ENCODE measurements at regions not wholly inside any gene's neighbourhood (a gene's known extent, or its start where the extent isn't known, plus 50 kb on each side); places are given as distances from the start of the nearest gene placed in this dataset.
A peak's percentile ranks its signal among the peaks of the same experiment; 100 is the strongest.

DNA sequence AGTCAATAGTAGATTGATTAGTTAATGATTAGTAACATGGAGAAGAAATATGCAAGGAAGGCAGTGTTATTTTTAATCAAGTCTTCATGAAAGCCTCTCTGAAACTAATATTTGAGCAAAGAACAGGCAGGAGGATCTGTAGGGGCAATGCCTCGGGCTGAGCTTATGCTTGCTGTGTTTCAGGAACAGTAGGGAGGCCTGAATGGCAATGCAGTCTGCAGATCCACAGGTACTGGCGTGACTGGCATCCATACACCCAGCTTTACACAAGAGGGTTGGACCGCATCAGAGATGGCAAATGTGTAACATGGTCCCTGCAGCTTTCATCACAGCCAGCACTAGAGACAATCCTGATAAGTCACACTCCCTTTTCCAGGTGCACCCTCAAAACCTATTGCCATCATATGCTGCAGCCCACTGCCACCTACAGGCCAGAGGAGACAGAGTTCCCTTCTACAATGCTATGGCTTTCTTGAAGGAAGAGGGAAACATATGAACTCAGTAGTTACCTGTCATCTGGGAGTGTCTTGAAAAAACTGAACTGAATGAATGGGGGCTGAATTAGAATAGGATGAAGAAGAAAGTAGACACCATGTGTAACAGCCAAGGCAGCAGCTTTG lies 582.4 kb upstream of the RAB6C start:
- TF ChIP-seq POLR2A (IDR thresholded peaks at IDR 0.05) (no peak), CTCF (IDR thresholded peaks at IDR 0.05) (peak in 4 of 6 experiments; percentile 46 to 78 (median 64))

Measured in thyroid gland (tissue), 4 donors.